ENCODE measurements at regions not wholly inside any gene's neighbourhood (a gene's known extent, or its start where the extent isn't known, plus 50 kb on each side); places are given as distances from the start of the nearest gene placed in this dataset.

GRCh38 chr14:61149896-61150295, 131.2 kb downstream of the TMEM30B start:
- Histone ChIP-seq H3K79me2 (replicated peaks; ENCODE audit: insufficient read depth) (no peaks in the 10 kb centered on the region), H2AFZ (0 out of 2 replicates have a peak overlapping the region, but pooled peaks have one; percentile 10), H3K4me1 (ENCODE audit: insufficient read depth) (peaks cover 14% of the 10 kb centered on the region), H4K20me1 (replicated peaks; ENCODE audit: insufficient read depth) (no peaks in the 10 kb centered on the region), H3F3A (replicated peaks; ENCODE audit: low read depth) (no peaks in the 10 kb centered on the region), H3K4me2 (no peak overlapping the region), H3K4me3 (no peak overlapping the region), H3K9me2 (ENCODE audit: insufficient read depth) (peaks cover 4% of the 10 kb centered on the region; the same call in 1 of the 2 replicates), H3K27ac (ENCODE audit: low read depth) (no peak overlapping the region), H3K27me3 (ENCODE audit: insufficient read depth) (no peaks in the 10 kb centered on the region), H3K36me3 (ENCODE audit: insufficient read depth) (no peaks in the 10 kb centered on the region)
- no peak for TF ChIP-seq NANOG (IDR thresholded peaks at IDR 0.05; ENCODE audit: borderline replicate concordance)
- no peak for TF ChIP-seq EZH2 (IDR thresholded peaks at IDR 0.05; ENCODE audit: low read depth, unreplicated experiment)
- TF ChIP-seq, protein P1, sequence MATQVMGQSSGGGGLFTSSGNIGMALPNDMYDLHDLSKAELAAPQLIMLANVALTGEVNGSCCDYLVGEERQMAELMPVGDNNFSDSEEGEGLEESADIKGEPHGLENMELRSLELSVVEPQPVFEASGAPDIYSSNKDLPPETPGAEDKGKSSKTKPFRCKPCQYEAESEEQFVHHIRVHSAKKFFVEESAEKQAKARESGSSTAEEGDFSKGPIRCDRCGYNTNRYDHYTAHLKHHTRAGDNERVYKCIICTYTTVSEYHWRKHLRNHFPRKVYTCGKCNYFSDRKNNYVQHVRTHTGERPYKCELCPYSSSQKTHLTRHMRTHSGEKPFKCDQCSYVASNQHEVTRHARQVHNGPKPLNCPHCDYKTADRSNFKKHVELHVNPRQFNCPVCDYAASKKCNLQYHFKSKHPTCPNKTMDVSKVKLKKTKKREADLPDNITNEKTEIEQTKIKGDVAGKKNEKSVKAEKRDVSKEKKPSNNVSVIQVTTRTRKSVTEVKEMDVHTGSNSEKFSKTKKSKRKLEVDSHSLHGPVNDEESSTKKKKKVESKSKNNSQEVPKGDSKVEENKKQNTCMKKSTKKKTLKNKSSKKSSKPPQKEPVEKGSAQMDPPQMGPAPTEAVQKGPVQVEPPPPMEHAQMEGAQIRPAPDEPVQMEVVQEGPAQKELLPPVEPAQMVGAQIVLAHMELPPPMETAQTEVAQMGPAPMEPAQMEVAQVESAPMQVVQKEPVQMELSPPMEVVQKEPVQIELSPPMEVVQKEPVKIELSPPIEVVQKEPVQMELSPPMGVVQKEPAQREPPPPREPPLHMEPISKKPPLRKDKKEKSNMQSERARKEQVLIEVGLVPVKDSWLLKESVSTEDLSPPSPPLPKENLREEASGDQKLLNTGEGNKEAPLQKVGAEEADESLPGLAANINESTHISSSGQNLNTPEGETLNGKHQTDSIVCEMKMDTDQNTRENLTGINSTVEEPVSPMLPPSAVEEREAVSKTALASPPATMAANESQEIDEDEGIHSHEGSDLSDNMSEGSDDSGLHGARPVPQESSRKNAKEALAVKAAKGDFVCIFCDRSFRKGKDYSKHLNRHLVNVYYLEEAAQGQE (IDR thresholded peaks at IDR 0.05; ENCODE audit: unreplicated experiment): no peak
- TF ChIP-seq CREB1 (CRISPR knock-in tag; IDR thresholded peaks at IDR 0.05; ENCODE audit: low read depth): no peak
- TF ChIP-seq ZNF114 (CRISPR knock-in tag; IDR thresholded peaks at IDR 0.05): no peak
- TF ChIP-seq POLR2AphosphoS5 (IDR thresholded peaks at IDR 0.05; ENCODE audit: low read depth): no peak
- no peak for TF ChIP-seq ZNF331 (CRISPR knock-in tag; IDR thresholded peaks at IDR 0.05; ENCODE audit: low read depth)
- no peak for TF ChIP-seq ETS1 (IDR thresholded peaks at IDR 0.05)
- no peak for TF ChIP-seq STAT1 (IDR thresholded peaks at IDR 0.05; ENCODE audit: unreplicated experiment)
- TF ChIP-seq, protein P2, sequence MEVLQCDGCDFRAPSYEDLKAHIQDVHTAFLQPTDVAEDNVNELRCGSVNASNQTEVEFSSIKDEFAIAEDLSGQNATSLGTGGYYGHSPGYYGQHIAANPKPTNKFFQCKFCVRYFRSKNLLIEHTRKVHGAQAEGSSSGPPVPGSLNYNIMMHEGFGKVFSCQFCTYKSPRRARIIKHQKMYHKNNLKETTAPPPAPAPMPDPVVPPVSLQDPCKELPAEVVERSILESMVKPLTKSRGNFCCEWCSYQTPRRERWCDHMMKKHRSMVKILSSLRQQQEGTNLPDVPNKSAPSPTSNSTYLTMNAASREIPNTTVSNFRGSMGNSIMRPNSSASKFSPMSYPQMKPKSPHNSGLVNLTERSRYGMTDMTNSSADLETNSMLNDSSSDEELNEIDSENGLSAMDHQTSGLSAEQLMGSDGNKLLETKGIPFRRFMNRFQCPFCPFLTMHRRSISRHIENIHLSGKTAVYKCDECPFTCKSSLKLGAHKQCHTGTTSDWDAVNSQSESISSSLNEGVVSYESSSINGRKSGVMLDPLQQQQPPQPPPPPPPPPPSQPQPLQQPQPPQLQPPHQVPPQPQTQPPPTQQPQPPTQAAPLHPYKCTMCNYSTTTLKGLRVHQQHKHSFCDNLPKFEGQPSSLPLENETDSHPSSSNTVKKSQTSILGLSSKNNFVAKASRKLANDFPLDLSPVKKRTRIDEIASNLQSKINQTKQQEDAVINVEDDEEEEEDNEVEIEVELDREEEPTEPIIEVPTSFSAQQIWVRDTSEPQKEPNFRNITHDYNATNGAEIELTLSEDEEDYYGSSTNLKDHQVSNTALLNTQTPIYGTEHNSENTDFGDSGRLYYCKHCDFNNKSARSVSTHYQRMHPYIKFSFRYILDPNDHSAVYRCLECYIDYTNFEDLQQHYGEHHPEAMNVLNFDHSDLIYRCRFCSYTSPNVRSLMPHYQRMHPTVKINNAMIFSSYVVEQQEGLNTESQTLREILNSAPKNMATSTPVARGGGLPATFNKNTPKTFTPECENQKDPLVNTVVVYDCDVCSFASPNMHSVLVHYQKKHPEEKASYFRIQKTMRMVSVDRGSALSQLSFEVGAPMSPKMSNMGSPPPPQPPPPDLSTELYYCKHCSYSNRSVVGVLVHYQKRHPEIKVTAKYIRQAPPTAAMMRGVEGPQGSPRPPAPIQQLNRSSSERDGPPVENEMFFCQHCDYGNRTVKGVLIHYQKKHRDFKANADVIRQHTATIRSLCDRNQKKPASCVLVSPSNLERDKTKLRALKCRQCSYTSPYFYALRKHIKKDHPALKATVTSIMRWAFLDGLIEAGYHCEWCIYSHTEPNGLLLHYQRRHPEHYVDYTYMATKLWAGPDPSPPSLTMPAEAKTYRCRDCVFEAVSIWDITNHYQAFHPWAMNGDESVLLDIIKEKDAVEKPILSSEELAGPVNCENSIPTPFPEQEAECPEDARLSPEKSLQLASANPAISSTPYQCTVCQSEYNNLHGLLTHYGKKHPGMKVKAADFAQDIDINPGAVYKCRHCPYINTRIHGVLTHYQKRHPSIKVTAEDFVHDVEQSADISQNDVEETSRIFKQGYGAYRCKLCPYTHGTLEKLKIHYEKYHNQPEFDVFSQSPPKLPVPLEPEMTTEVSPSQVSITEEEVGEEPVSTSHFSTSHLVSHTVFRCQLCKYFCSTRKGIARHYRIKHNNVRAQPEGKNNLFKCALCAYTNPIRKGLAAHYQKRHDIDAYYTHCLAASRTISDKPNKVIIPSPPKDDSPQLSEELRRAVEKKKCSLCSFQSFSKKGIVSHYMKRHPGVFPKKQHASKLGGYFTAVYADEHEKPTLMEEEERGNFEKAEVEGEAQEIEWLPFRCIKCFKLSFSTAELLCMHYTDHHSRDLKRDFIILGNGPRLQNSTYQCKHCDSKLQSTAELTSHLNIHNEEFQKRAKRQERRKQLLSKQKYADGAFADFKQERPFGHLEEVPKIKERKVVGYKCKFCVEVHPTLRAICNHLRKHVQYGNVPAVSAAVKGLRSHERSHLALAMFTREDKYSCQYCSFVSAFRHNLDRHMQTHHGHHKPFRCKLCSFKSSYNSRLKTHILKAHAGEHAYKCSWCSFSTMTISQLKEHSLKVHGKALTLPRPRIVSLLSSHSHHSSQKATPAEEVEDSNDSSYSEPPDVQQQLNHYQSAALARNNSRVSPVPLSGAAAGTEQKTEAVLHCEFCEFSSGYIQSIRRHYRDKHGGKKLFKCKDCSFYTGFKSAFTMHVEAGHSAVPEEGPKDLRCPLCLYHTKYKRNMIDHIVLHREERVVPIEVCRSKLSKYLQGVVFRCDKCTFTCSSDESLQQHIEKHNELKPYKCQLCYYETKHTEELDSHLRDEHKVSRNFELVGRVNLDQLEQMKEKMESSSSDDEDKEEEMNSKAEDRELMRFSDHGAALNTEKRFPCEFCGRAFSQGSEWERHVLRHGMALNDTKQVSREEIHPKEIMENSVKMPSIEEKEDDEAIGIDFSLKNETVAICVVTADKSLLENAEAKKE (CRISPR knock-in tag; IDR thresholded peaks at IDR 0.05): no peak
- TF ChIP-seq, protein P3, sequence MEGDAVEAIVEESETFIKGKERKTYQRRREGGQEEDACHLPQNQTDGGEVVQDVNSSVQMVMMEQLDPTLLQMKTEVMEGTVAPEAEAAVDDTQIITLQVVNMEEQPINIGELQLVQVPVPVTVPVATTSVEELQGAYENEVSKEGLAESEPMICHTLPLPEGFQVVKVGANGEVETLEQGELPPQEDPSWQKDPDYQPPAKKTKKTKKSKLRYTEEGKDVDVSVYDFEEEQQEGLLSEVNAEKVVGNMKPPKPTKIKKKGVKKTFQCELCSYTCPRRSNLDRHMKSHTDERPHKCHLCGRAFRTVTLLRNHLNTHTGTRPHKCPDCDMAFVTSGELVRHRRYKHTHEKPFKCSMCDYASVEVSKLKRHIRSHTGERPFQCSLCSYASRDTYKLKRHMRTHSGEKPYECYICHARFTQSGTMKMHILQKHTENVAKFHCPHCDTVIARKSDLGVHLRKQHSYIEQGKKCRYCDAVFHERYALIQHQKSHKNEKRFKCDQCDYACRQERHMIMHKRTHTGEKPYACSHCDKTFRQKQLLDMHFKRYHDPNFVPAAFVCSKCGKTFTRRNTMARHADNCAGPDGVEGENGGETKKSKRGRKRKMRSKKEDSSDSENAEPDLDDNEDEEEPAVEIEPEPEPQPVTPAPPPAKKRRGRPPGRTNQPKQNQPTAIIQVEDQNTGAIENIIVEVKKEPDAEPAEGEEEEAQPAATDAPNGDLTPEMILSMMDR (conservative IDR thresholded peaks at IDR 0.05; ENCODE audit: low read depth in 2 of 2): no peak
- TF ChIP-seq JUNB (IDR thresholded peaks at IDR 0.05; ENCODE audit: unreplicated experiment): no peak
- TF ChIP-seq EZH2phosphoT487 (IDR thresholded peaks at IDR 0.05; ENCODE audit: unreplicated experiment): no peak
- no peak overlapping the region for H3K27ac Mint-ChIP-seq
- peaks cover 20% of the 10 kb centered on the region for H3K4me1 Mint-ChIP-seq
- H3K4me3 Mint-ChIP-seq: no peak overlapping the region
- H3K27me3 Mint-ChIP-seq (ENCODE audit: insufficient read depth, low read depth, poor library complexity): peaks cover 2% of the 10 kb centered on the region
- no peak for ATAC-seq
- no peak for DNase-seq (ENCODE audit: low spot score)
- peaks cover 6% of the 10 kb centered on the region for H3K36me3 Mint-ChIP-seq (ENCODE audit: low read depth)
- H3K9me3 Mint-ChIP-seq: peaks cover 7% of the 10 kb centered on the region

All from GM23338 (cell line).